Neural cell (in vitro differentiated cells): ENCODE measurements at regions not wholly inside any gene's neighbourhood (a gene's known extent, or its start where the extent isn't known, plus 50 kb on each side); places are given as distances from the start of the nearest gene placed in this dataset.

ENCODE experiments used
- H2AFZ ChIP-seq: fragments of 200-600, 300-800 bp; sonication (generic), shearing (Covaris generic); 2 replicates; pipeline ENCODE4 v1.6.0; 2014; ENCODE audit warnings: low read depth, mild to moderate bottlenecking, antibody characterized with exemption, low read length, moderate library complexity
- H3F3A ChIP-seq: fragments of 200-600 bp; shearing (Covaris generic); 2 replicates; pipeline ENCODE4 v1.6.1; 2016; ENCODE audit warnings: mild to moderate bottlenecking, moderate library complexity, mixed read lengths, antibody characterized with exemption, low read length; ENCODE audit not compliant: insufficient read depth, poor library complexity, severe bottlenecking
- H3K27ac ChIP-seq: fragments of 200-600, 300-800 bp; sonication (generic), shearing (Covaris generic); 2 replicates; pipeline ENCODE4 v1.5.1; 2014; ENCODE audit warnings: mild to moderate bottlenecking, low read length, moderate library complexity
- H3K27me3 ChIP-seq: fragments of 300-800, 200-600 bp; sonication (generic), shearing (Covaris generic); 2 replicates; pipeline ENCODE4 v1.6.0; 2014; ENCODE audit warnings: mild to moderate bottlenecking, low read depth, low read length, moderate library complexity; ENCODE audit not compliant: insufficient read depth
- H3K36me3 ChIP-seq: fragments of 300-800, 200-600 bp; sonication (generic), shearing (Covaris generic); 2 replicates; pipeline ENCODE4 v1.5.1; 2014; ENCODE audit warnings: mild to moderate bottlenecking, antibody characterized with exemption, low read length, moderate library complexity; ENCODE audit not compliant: insufficient read depth
- H3K4me2 ChIP-seq: fragments of 300-800, 200-600 bp; sonication (generic), shearing (Covaris generic); 2 replicates; pipeline ENCODE4 v1.6.0; 2014; ENCODE audit warnings: mild to moderate bottlenecking, low read length
- H3K4me3 ChIP-seq: fragments of 300-800, 200-600 bp; sonication (generic), shearing (Covaris generic); 2 replicates; pipeline ENCODE4 v1.5.1; 2014; ENCODE audit warnings: mild to moderate bottlenecking, low read length, moderate library complexity
- H3K79me2 ChIP-seq: fragments of 200-600 bp; shearing (Covaris generic); replicated peaks from 2 replicates; pipeline ENCODE4 v1.6.0; 2014; ENCODE audit warnings: mild to moderate bottlenecking, low read length, moderate library complexity; ENCODE audit not compliant: insufficient read depth
- H3K9ac ChIP-seq: fragments of 300-800, 200-600 bp; sonication (generic), shearing (Covaris generic); 2 replicates; pipeline ENCODE4 v1.6.1; 2016; ENCODE audit warnings: mild to moderate bottlenecking, low read length, mixed read lengths
- H3K9me2 ChIP-seq: fragments of 200-600 bp; shearing (Covaris generic); 2 replicates; pipeline ENCODE4 v1.6.1; 2016; ENCODE audit warnings: mild to moderate bottlenecking, low read length, mixed read lengths; ENCODE audit not compliant: insufficient read depth
- H3K9me3 ChIP-seq: fragments of 200-600, 300-800 bp; sonication (generic), shearing (Covaris generic); 2 replicates; pipeline ENCODE4 v1.6.1; 2016; ENCODE audit warnings: mild to moderate bottlenecking, mixed run types, low read length, moderate library complexity, mixed read lengths
- H4K20me1 ChIP-seq: fragments of 200-600 bp; shearing (Covaris generic); 2 replicates; pipeline ENCODE4 v1.6.1; 2016; ENCODE audit warnings: mild to moderate bottlenecking, mixed run types; ENCODE audit not compliant: insufficient read depth
- CTCF ChIP-seq: fragments of 450-650 bp; IDR thresholded peaks from 2 replicates; pipeline ENCODE4 v1.5.1; 2014; ENCODE audit warnings: antibody characterized with exemption, mild to moderate bottlenecking, moderate library complexity; ENCODE audit not compliant: poor library complexity, severe bottlenecking
- EP300 ChIP-seq: fragments of 450-650 bp; conservative IDR thresholded peaks from 2 replicates; pipeline ENCODE4 v1.6.1; 2014; ENCODE audit warnings: antibody characterized with exemption, mild to moderate bottlenecking, moderate library complexity; ENCODE audit not compliant: poor library complexity, severe bottlenecking
- EZH2 ChIP-seq: fragments of 200-600, 300-800 bp; shearing (Covaris generic), sonication (generic); IDR thresholded peaks from 2 replicates; pipeline ENCODE4 v1.6.1; 2014; ENCODE audit warnings: antibody characterized with exemption, low read length, borderline replicate concordance, mild to moderate bottlenecking; ENCODE audit not compliant: insufficient read depth, poor library complexity, severe bottlenecking
- MXI1 ChIP-seq: fragments of 450-650 bp; conservative IDR thresholded peaks from 2 replicates; pipeline ENCODE4 v1.6.1; 2014; ENCODE audit warnings: antibody characterized with exemption, mild to moderate bottlenecking; ENCODE audit not compliant: poor library complexity, severe bottlenecking
- POLR2AphosphoS5 ChIP-seq: IDR thresholded peaks from 2 replicates; pipeline ENCODE4 v1.6.1; 2012
- RAD21 ChIP-seq: fragments of 450-650 bp; conservative IDR thresholded peaks from 2 replicates; pipeline ENCODE4 v1.6.1; 2014; ENCODE audit warnings: antibody characterized with exemption, mild to moderate bottlenecking, moderate library complexity
- REST ChIP-seq: IDR thresholded peaks from 2 replicates; pipeline ENCODE4 v1.6.1; 2012; ENCODE audit warnings: borderline replicate concordance
- SMC3 ChIP-seq: fragments of 450-650 bp; conservative IDR thresholded peaks from 2 replicates; pipeline ENCODE4 v1.6.1; 2014; ENCODE audit warnings: antibody characterized with exemption, mild to moderate bottlenecking, moderate library complexity; ENCODE audit not compliant: poor library complexity
- TAF1 ChIP-seq: IDR thresholded peaks from 2 replicates; pipeline ENCODE4 v1.6.1; 2012; ENCODE audit warnings: low read depth

- no peak overlapping the region for H3K27ac ChIP-seq
- no peaks in the 10 kb centered on the region for H4K20me1 ChIP-seq
- H3K79me2 ChIP-seq = no peaks in the 10 kb centered on the region
- no peaks in the 10 kb centered on the region for H3K27me3 ChIP-seq
- no peaks in the 10 kb centered on the region for H3F3A ChIP-seq
- no peak for TF ChIP-seq CTCF
- TF ChIP-seq POLR2AphosphoS5 = no peak
- no peak for TF ChIP-seq RAD21
- TF ChIP-seq EZH2 = no peak
- TF ChIP-seq TAF1 = no peak
- TF ChIP-seq MXI1 = no peak
- no peak for TF ChIP-seq EP300
- no peak for TF ChIP-seq REST
- TF ChIP-seq SMC3 = no peak
- no peaks in the 10 kb centered on the region for H3K9me3 ChIP-seq
- H2AFZ ChIP-seq = no peak overlapping the region
- H3K4me2 ChIP-seq = no peak overlapping the region
- no peak overlapping the region for H3K9ac ChIP-seq
- no peak overlapping the region for H3K4me3 ChIP-seq
- no peaks in the 10 kb centered on the region for H3K36me3 ChIP-seq
- H3K9me2 ChIP-seq = no peaks in the 10 kb centered on the region
Observed at GRCh38 chr9:26131886-26132285, 453.6 kb upstream of the TUSC1 start.

GRCh38 chr9:26129217-26129616 lies 451.0 kb upstream of the TUSC1 start:
- TF ChIP-seq TAF1 (no peak), POLR2AphosphoS5 (no peak), EP300 (no peak), CTCF (no peak), MXI1 (no peak)
- Histone ChIP-seq H3K9ac (no peak overlapping the region), H3F3A (no peaks in the 10 kb centered on the region), H3K9me3 (no peaks in the 10 kb centered on the region), H3K79me2 (no peaks in the 10 kb centered on the region), H3K9me2 (no peaks in the 10 kb centered on the region), H3K27ac (no peak overlapping the region), H2AFZ (no peak overlapping the region), H3K36me3 (no peaks in the 10 kb centered on the region), H4K20me1 (no peaks in the 10 kb centered on the region), H3K4me3 (no peak overlapping the region), H3K27me3 (no peaks in the 10 kb centered on the region), H3K4me2 (no peak overlapping the region)
